ENCODE measurements at regions not wholly inside any gene's neighbourhood (a gene's known extent, or its start where the extent isn't known, plus 50 kb on each side); places are given as distances from the start of the nearest gene placed in this dataset.

GRCh38 chr2:138121666-138122661 is 157.7 kb downstream of the HNMT start:
- TF ChIP-seq CTCF (IDR thresholded peaks at IDR 0.05; ENCODE audit: low read depth, low read length) = no peak
- H3K27ac ChIP-seq = no peak overlapping the region
- DNase-seq (ENCODE audit: low read depth in 1 of 2, low spot score in 1 of 2) = no peak
- no peak overlapping the region for H3K4me3 ChIP-seq
- no peaks in the 10 kb centered on the region for H3K36me3 ChIP-seq
- no peaks in the 10 kb centered on the region for H3K9me3 ChIP-seq (ENCODE audit: low read depth)
- no peaks in the 10 kb centered on the region for H3K27me3 ChIP-seq
- no peaks in the 10 kb centered on the region for H3K4me1 ChIP-seq (ENCODE audit: low read depth)

- DNase-seq (ENCODE audit: low read depth in 1 of 2, low spot score in 1 of 2) = no peak
These were observed 158.6 kb downstream of the HNMT start for GRCh38 chr2:138122891-138123290.

GRCh38 chr2:138123741-138124140 is 159.5 kb downstream of the HNMT start:
- H3K4me1 ChIP-seq (ENCODE audit: low read depth) = no peaks in the 10 kb centered on the region
- no peak overlapping the region for H3K4me3 ChIP-seq
- H3K36me3 ChIP-seq = no peaks in the 10 kb centered on the region
- no peaks in the 10 kb centered on the region for H3K27me3 ChIP-seq
- no peak for DNase-seq (ENCODE audit: low read depth in 1 of 2, low spot score in 1 of 2)
- no peak for TF ChIP-seq CTCF (IDR thresholded peaks at IDR 0.05; ENCODE audit: low read depth, low read length)
- no peaks in the 10 kb centered on the region for H3K9me3 ChIP-seq (ENCODE audit: low read depth)
- no peak overlapping the region for H3K27ac ChIP-seq

More at GRCh38 chr2:138122891-138123290, 158.6 kb downstream of the HNMT start:
- TF ChIP-seq CTCF (IDR thresholded peaks at IDR 0.05; ENCODE audit: low read depth, low read length) = no peak
- H3K4me1 ChIP-seq (ENCODE audit: low read depth) = no peaks in the 10 kb centered on the region
- no peaks in the 10 kb centered on the region for H3K27me3 ChIP-seq
- H3K9me3 ChIP-seq (ENCODE audit: low read depth) = no peaks in the 10 kb centered on the region
- H3K36me3 ChIP-seq = no peaks in the 10 kb centered on the region
- H3K27ac ChIP-seq = no peak overlapping the region
- no peak overlapping the region for H3K4me3 ChIP-seq

- no peaks in the 10 kb centered on the region for H3K4me1 ChIP-seq (ENCODE audit: low read depth)
- no peak for TF ChIP-seq CTCF (IDR thresholded peaks at IDR 0.05; ENCODE audit: low read depth, low read length)
These were observed 160.2 kb downstream of the HNMT start for GRCh38 chr2:138124521-138124920.

GRCh38 chr2:138125306-138126288 is 161.3 kb downstream of the HNMT start:
- no peaks in the 10 kb centered on the region for H3K36me3 ChIP-seq
- H3K27ac ChIP-seq = no peak overlapping the region
- H3K9me3 ChIP-seq (ENCODE audit: low read depth) = no peaks in the 10 kb centered on the region
- TF ChIP-seq CTCF (IDR thresholded peaks at IDR 0.05; ENCODE audit: low read depth, low read length) = no peak
- H3K27me3 ChIP-seq = no peaks in the 10 kb centered on the region
- H3K4me1 ChIP-seq (ENCODE audit: low read depth) = no peaks in the 10 kb centered on the region
- no peak for DNase-seq (ENCODE audit: low read depth in 1 of 2, low spot score in 1 of 2)
- H3K4me3 ChIP-seq = no peak overlapping the region

More at GRCh38 chr2:138124521-138124920, 160.2 kb downstream of the HNMT start:
- DNase-seq (ENCODE audit: low read depth in 1 of 2, low spot score in 1 of 2) = no peak
- Histone ChIP-seq H3K9me3 (ENCODE audit: low read depth) (no peaks in the 10 kb centered on the region), H3K4me3 (no peak overlapping the region), H3K27me3 (no peaks in the 10 kb centered on the region), H3K27ac (no peak overlapping the region), H3K36me3 (no peaks in the 10 kb centered on the region)
